Kidney (tissue), 13 donors: ENCODE measurements at regions not wholly inside any gene's neighbourhood (a gene's known extent, or its start where the extent isn't known, plus 50 kb on each side); places are given as distances from the start of the nearest gene placed in this dataset.

Source experiments
- DNase-seq, 5 donors: peaks; one replicate each; pipeline ENCODE4 v3.0.0-alpha.2; 2013 to 2020
- FAIRE-seq: peaks from 2 replicates; lab custom pipeline; 2012; peaks lifted over from hg19 to GRCh38; lab: Jason Lieb, UNC
- H3K27ac ChIP-seq, 2 donors: one replicate each; pipeline ENCODE4 v1.7.0; 2013; ENCODE audit warnings: low read depth in 2 of 2, low read length in 2 of 2, inconsistent platforms in 1 of 2
- H3K27me3 ChIP-seq: one replicate; pipeline ENCODE4 v1.7.1; 2013; ENCODE audit warnings: low read length, inconsistent platforms; ENCODE audit not compliant: control insufficient read depth, insufficient read depth
- H3K36me3 ChIP-seq, 3 donors: one replicate each; pipeline versions ENCODE4 v1.7.0 to v1.7.1; 2013; ENCODE audit warnings: low read length in 3 of 3, control low read depth in 1 of 3, inconsistent platforms in 1 of 3; ENCODE audit not compliant: insufficient read depth in 3 of 3, control insufficient read depth in 2 of 3
- H3K4me1 ChIP-seq, 3 donors: one replicate each; pipeline versions ENCODE4 v1.7.0 to v1.7.1; 2013; ENCODE audit warnings: low read length in 3 of 3, inconsistent platforms in 1 of 3, low read depth in 1 of 3; ENCODE audit not compliant: control insufficient read depth in 2 of 3, insufficient read depth in 2 of 3
- H3K4me3 ChIP-seq, 3 donors: one replicate each; pipeline versions ENCODE4 v1.7.0 to v1.8.1; 2013; ENCODE audit warnings: low read length in 3 of 3, control low read depth in 1 of 3, inconsistent platforms in 1 of 3
- H3K9ac ChIP-seq, 3 donors: one replicate each; pipeline versions ENCODE4 v1.7.0 to v1.7.1; 2013; ENCODE audit warnings: low read length in 3 of 3, control low read depth in 1 of 3, inconsistent platforms in 1 of 3
- H3K9me3 ChIP-seq, 3 donors: one replicate each; pipeline versions ENCODE4 v1.7.0 to v1.7.1; 2013; ENCODE audit warnings: low read length in 3 of 3, control low read depth in 1 of 3, inconsistent platforms in 1 of 3; ENCODE audit not compliant: control insufficient read depth in 2 of 3, insufficient read depth in 1 of 3
- intact Hi-C: fragments of 100-400 bp; cut with DNase I; formaldehyde crosslinking; loops from one replicate; pipeline ENCODE4 v1.11.1; 2022
- TF ChIP-seq, protein P1 (sequence below): IDR thresholded peaks from 3 replicates; pipeline ENCODE4 v1.5.1; 2012; ENCODE audit warnings: mild to moderate bottlenecking, moderate library complexity, borderline replicate concordance; ENCODE audit not compliant: insufficient read depth; ENCODE audit errors: extremely low read depth
- donor health status: control.
- donor health status: control.
- donor health status: control.
- donor health status: control.
- donor health status: control.
- donor health status: DM: yes; HTN: yes; CAD: no.
- donor health status: Normal renal cell carcinoma (clear cell type).

GRCh38 chr21:38725196-38726157 is 80.3 kb upstream of the ETS2 start:
- Histone ChIP-seq H3K9me3 (peaks cover 0 to 15% (median 4%) of the 10 kb centered on the region in 3 donors), H3K4me1 (no peaks in the 10 kb centered on the region), H3K27ac (no peak overlapping the region), H3K27me3 (no peaks in the 10 kb centered on the region), H3K4me3 (no peak overlapping the region), H3K9ac (no peak overlapping the region), H3K36me3 (no peaks in the 10 kb centered on the region)
- TF ChIP-seq, protein P1, sequence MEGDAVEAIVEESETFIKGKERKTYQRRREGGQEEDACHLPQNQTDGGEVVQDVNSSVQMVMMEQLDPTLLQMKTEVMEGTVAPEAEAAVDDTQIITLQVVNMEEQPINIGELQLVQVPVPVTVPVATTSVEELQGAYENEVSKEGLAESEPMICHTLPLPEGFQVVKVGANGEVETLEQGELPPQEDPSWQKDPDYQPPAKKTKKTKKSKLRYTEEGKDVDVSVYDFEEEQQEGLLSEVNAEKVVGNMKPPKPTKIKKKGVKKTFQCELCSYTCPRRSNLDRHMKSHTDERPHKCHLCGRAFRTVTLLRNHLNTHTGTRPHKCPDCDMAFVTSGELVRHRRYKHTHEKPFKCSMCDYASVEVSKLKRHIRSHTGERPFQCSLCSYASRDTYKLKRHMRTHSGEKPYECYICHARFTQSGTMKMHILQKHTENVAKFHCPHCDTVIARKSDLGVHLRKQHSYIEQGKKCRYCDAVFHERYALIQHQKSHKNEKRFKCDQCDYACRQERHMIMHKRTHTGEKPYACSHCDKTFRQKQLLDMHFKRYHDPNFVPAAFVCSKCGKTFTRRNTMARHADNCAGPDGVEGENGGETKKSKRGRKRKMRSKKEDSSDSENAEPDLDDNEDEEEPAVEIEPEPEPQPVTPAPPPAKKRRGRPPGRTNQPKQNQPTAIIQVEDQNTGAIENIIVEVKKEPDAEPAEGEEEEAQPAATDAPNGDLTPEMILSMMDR = no peak
- DNase-seq (no peak), FAIRE-seq (no peak)
- intact Hi-C loops = no loop called here

GRCh38 chr21:38726482-38726881 is 79.2 kb upstream of the ETS2 start:
- intact Hi-C loops = no loop called here
- H3K9ac ChIP-seq = no peak overlapping the region

GRCh38 chr21:38729291-38729690 is 76.4 kb upstream of the ETS2 start:
- Histone ChIP-seq H3K9me3 (peaks cover 0 to 15% (median 4%) of the 10 kb centered on the region in 3 donors), H3K27ac (no peak overlapping the region), H3K4me3 (no peak overlapping the region), H3K9ac (no peak overlapping the region), H3K36me3 (no peaks in the 10 kb centered on the region), H3K27me3 (no peaks in the 10 kb centered on the region), H3K4me1 (peaks cover 0 to 2% (median 0%) of the 10 kb centered on the region in 3 donors)
- TF ChIP-seq, protein P1 = no peak
- DNase-seq = no peak
- no peak for FAIRE-seq
- intact Hi-C loops = no loop called here

More at GRCh38 chr21:38726482-38726881, 79.2 kb upstream of the ETS2 start:
- no peak overlapping the region for H3K27ac ChIP-seq
- TF ChIP-seq, protein P1 = no peak
- no peak overlapping the region for H3K4me3 ChIP-seq
- FAIRE-seq (no peak), DNase-seq (no peak)
- no peaks in the 10 kb centered on the region for H3K27me3 ChIP-seq
- H3K9me3 ChIP-seq = peaks cover 0 to 15% (median 4%) of the 10 kb centered on the region in 3 donors
- no peaks in the 10 kb centered on the region for H3K36me3 ChIP-seq
- no peaks in the 10 kb centered on the region for H3K4me1 ChIP-seq
